ENCODE measurements at regions not wholly inside any gene's neighbourhood (a gene's known extent, or its start where the extent isn't known, plus 50 kb on each side); places are given as distances from the start of the nearest gene placed in this dataset.

- no peak for TF ChIP-seq CTCF (IDR thresholded peaks at IDR 0.05)
- TF ChIP-seq POLR2A (IDR thresholded peaks at IDR 0.05): no peak
Observed at GRCh38 chr4:126221717-126222340, 907.1 kb downstream of the FAT4 start.

Measured in lower leg skin (tissue), 3 donors.